Ishikawa (cell line): ENCODE measurements at regions not wholly inside any gene's neighbourhood (a gene's known extent, or its start where the extent isn't known, plus 50 kb on each side); places are given as distances from the start of the nearest gene placed in this dataset.

Source experiments
- CEBPB ChIP-seq: IDR thresholded peaks from 2 replicates; pipeline ENCODE4 v1.6.1; 2012
- CREB1 ChIP-seq: IDR thresholded peaks from 2 replicates; pipeline ENCODE4 v1.6.1; 2012; ENCODE audit warnings: low read depth
- EP300 ChIP-seq: IDR thresholded peaks from 2 replicates; pipeline ENCODE4 v1.6.1; 2012; ENCODE audit warnings: borderline replicate concordance
- RAD21 ChIP-seq: IDR thresholded peaks from 2 replicates; pipeline ENCODE4 v1.6.1; 2012; ENCODE audit warnings: low read depth
- REST ChIP-seq: IDR thresholded peaks from 2 replicates; pipeline ENCODE4 v1.6.1; 2012; ENCODE audit warnings: low read depth, mild to moderate bottlenecking
- TAF1 ChIP-seq: IDR thresholded peaks from 2 replicates; pipeline ENCODE4 v1.6.1; 2012; ENCODE audit warnings: low read depth, mild to moderate bottlenecking
- TCF12 ChIP-seq: IDR thresholded peaks from 2 replicates; pipeline ENCODE4 v1.6.1; 2012; ENCODE audit warnings: low read depth
- USF1 ChIP-seq: IDR thresholded peaks from 2 replicates; pipeline ENCODE4 v1.6.1; 2012
- YY1 ChIP-seq: IDR thresholded peaks from 2 replicates; pipeline ENCODE4 v1.6.1; 2012; ENCODE audit warnings: low read depth
- ZBTB7A ChIP-seq: IDR thresholded peaks from 2 replicates; pipeline ENCODE4 v1.6.1; 2012; ENCODE audit warnings: low read depth
- TF ChIP-seq, protein P1 (sequence below): IDR thresholded peaks from 2 replicates; pipeline ENCODE4 v1.6.1; 2012

DNA sequence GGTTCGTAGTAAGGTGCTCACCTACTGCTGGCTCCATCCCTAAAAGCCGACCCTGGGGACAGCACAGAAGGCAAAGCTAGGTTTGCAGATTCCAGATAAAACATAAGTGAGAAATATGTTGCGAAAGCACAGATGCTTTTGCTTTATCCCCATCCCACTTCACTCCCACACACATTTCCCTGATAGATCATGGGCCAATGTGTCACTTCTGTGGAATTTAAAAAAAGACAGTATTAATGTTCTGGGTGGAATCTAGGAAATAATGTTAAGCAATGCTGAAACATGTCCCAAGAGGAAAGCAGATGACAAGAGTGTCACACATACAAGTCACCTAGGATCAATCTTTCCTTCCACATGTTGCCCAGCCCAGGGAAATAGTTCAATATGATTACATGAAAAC is 661.0 kb upstream of the MIR17HG start:
- TF ChIP-seq RAD21 (no peak), TCF12 (no peak), ZBTB7A (no peak), EP300 (no peak), CEBPB (no peak), YY1 (no peak), CREB1 (no peak), REST (no peak), USF1 (no peak), TAF1 (no peak)
- TF ChIP-seq, protein P1, sequence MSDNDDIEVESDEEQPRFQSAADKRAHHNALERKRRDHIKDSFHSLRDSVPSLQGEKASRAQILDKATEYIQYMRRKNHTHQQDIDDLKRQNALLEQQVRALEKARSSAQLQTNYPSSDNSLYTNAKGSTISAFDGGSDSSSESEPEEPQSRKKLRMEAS, result no peak
